K562 (cell line): ENCODE measurements at regions not wholly inside any gene's neighbourhood (a gene's known extent, or its start where the extent isn't known, plus 50 kb on each side); places are given as distances from the start of the nearest gene placed in this dataset.

Source experiments
- ARID2 ChIP-seq: fragments of 450-650 bp; IDR thresholded peaks from 2 replicates; pipeline ENCODE4 v1.6.1; 2017; ENCODE audit warnings: antibody characterized with exemption, mild to moderate bottlenecking
- CEBPZ ChIP-seq: fragments of 150-350 bp; IDR thresholded peaks from 2 replicates; pipeline ENCODE4 v1.6.1; 2014; ENCODE audit warnings: low read depth, mild to moderate bottlenecking, low read length, borderline replicate concordance
- HMGN3 ChIP-seq: IDR thresholded peaks from 2 replicates; pipeline ENCODE4 v1.6.1; 2011; ENCODE audit warnings: borderline replicate concordance, low read depth, mild to moderate bottlenecking, mixed read lengths, low read length; ENCODE audit not compliant: insufficient read length; ENCODE audit errors: extremely low read depth
- NFIX ChIP-seq: fragments of 250-450 bp; sonication (Bioruptor Pico); IDR thresholded peaks from 2 replicates; pipeline ENCODE4 v1.4.0; 2020; ENCODE audit warnings: low read depth, mild to moderate bottlenecking, moderate library complexity
- NFRKB ChIP-seq: fragments of 450-650 bp; IDR thresholded peaks from 2 replicates; pipeline ENCODE4 v1.6.1; 2016; ENCODE audit warnings: low read depth
- ZNF217 ChIP-seq: sonication (generic); formaldehyde crosslinking; IDR thresholded peaks from 2 replicates; pipeline ENCODE4 v1.8.0; 2022; ENCODE audit warnings: mild to moderate bottlenecking, missing genetic modification reagents
- ZNF318 ChIP-seq, 2 experiments: fragments of 450-650 bp; IDR thresholded peaks; 2 replicates each; pipeline ENCODE4 v1.6.1; 2016; ENCODE audit warnings: mild to moderate bottlenecking in 2 of 2, borderline replicate concordance in 1 of 2, low read depth in 1 of 2, moderate library complexity in 1 of 2
- TF ChIP-seq, protein P1 (sequence below): sonication (generic); formaldehyde crosslinking; IDR thresholded peaks from 2 replicates; pipeline ENCODE4 v1.8.1; 2023; ENCODE audit warnings: missing genetic modification reagents, mild to moderate bottlenecking, borderline replicate concordance

DNA sequence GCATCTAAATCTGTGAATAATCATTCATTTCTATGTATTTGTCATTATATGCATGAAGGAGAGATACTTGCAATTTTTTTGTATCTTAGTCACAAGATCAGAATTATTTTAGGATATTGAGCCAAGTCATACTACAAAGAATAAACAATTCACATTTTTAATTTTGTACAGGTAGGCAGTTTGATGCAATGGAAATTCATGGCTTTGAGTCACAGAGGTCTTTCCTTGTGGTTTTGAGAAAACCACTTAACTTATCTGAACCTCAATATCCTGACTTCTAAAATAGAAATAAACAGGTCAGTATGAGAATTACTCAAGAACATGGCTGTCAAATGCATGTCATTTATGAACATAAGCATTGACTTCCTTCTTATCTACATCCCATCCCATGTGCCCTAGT, 221.4 kb upstream of the SLC10A2 start (continued):
- no peak for TF ChIP-seq NFIX (CRISPR knock-in tag)
- no peak for TF ChIP-seq HMGN3
- no peak for TF ChIP-seq ZNF318 (IDR thresholded peaks at IDR 0.05; ENCODE audit: borderline replicate concordance in 1 of 2, low read depth in 1 of 2)
- TF ChIP-seq, protein P1, sequence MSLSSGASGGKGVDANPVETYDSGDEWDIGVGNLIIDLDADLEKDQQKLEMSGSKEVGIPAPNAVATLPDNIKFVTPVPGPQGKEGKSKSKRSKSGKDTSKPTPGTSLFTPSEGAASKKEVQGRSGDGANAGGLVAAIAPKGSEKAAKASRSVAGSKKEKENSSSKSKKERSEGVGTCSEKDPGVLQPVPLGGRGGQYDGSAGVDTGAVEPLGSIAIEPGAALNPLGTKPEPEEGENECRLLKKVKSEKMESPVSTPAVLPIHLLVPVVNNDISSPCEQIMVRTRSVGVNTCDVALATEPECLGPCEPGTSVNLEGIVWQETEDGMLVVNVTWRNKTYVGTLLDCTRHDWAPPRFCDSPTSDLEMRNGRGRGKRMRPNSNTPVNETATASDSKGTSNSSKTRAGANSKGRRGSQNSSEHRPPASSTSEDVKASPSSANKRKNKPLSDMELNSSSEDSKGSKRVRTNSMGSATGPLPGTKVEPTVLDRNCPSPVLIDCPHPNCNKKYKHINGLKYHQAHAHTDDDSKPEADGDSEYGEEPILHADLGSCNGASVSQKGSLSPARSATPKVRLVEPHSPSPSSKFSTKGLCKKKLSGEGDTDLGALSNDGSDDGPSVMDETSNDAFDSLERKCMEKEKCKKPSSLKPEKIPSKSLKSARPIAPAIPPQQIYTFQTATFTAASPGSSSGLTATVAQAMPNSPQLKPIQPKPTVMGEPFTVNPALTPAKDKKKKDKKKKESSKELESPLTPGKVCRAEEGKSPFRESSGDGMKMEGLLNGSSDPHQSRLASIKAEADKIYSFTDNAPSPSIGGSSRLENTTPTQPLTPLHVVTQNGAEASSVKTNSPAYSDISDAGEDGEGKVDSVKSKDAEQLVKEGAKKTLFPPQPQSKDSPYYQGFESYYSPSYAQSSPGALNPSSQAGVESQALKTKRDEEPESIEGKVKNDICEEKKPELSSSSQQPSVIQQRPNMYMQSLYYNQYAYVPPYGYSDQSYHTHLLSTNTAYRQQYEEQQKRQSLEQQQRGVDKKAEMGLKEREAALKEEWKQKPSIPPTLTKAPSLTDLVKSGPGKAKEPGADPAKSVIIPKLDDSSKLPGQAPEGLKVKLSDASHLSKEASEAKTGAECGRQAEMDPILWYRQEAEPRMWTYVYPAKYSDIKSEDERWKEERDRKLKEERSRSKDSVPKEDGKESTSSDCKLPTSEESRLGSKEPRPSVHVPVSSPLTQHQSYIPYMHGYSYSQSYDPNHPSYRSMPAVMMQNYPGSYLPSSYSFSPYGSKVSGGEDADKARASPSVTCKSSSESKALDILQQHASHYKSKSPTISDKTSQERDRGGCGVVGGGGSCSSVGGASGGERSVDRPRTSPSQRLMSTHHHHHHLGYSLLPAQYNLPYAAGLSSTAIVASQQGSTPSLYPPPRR (CRISPR knock-in tag): no peak
- no peak for TF ChIP-seq ZNF217 (CRISPR knock-in tag)
- TF ChIP-seq CEBPZ: no peak
- TF ChIP-seq NFRKB: no peak
- TF ChIP-seq ARID2: no peak
